Smooth muscle cell (in vitro differentiated cells): ENCODE measurements at regions not wholly inside any gene's neighbourhood (a gene's known extent, or its start where the extent isn't known, plus 50 kb on each side); places are given as distances from the start of the nearest gene placed in this dataset.
A peak's percentile ranks its signal among the peaks of the same experiment; 100 is the strongest.

Experiments used
- DNase-seq: peaks from one replicate; lab custom pipeline; 2025; ENCODE audit not compliant: unreplicated experiment; lab: John Stamatoyannopoulos, UW
- H2AFZ ChIP-seq: fragments of 200-600 bp; sonication (generic); 2 replicates; pipeline ENCODE4 v1.6.0; 2016; ENCODE audit warnings: antibody characterized with exemption, low read depth, mild to moderate bottlenecking
- H3F3A ChIP-seq: fragments of 200-600 bp; sonication (generic); 2 replicates; pipeline ENCODE4 v1.6.0; 2017; ENCODE audit warnings: antibody characterized with exemption, low read depth
- H3K27ac ChIP-seq: fragments of 200-600 bp; sonication (generic); 2 replicates; pipeline ENCODE4 v1.5.1; 2016; ENCODE audit warnings: low read depth, mild to moderate bottlenecking
- H3K27me3 ChIP-seq: fragments of 200-600 bp; sonication (generic); 2 replicates; pipeline ENCODE4 v1.6.1; 2016; ENCODE audit warnings: low read depth, mild to moderate bottlenecking
- H3K36me3 ChIP-seq: fragments of 200-600 bp; sonication (generic); 2 replicates; pipeline ENCODE4 v1.5.1; 2016; ENCODE audit warnings: low read depth
- H3K4me1 ChIP-seq: fragments of 200-600 bp; sonication (generic); 2 replicates; pipeline ENCODE4 v1.5.1; 2016; ENCODE audit warnings: low read depth
- H3K4me2 ChIP-seq: fragments of 200-600 bp; sonication (generic); 2 replicates; pipeline ENCODE4 v1.6.0; 2016; ENCODE audit warnings: mild to moderate bottlenecking
- H3K4me3 ChIP-seq: fragments of 200-600 bp; sonication (generic); 2 replicates; pipeline ENCODE4 v1.5.1; 2016; ENCODE audit warnings: mild to moderate bottlenecking
- H3K79me2 ChIP-seq: fragments of 200-600 bp; sonication (generic); 2 replicates; pipeline ENCODE4 v1.6.0; 2016; ENCODE audit warnings: low read depth, mild to moderate bottlenecking
- H3K9ac ChIP-seq: fragments of 200-600 bp; sonication (generic); 2 replicates; pipeline ENCODE4 v1.6.0; 2016; ENCODE audit warnings: low read depth
- H3K9me3 ChIP-seq: fragments of 200-600 bp; sonication (generic); replicated peaks from 2 replicates; pipeline ENCODE4 v1.5.1; 2016; ENCODE audit warnings: low read depth
- H4K20me1 ChIP-seq: fragments of 200-600 bp; sonication (generic); 2 replicates; pipeline ENCODE4 v1.6.0; 2016; ENCODE audit warnings: low read depth
- CTCF ChIP-seq: fragments of 200-600 bp; sonication (generic); IDR thresholded peaks from 2 replicates; pipeline ENCODE4 v1.5.1; 2017; ENCODE audit warnings: borderline replicate concordance, mild to moderate bottlenecking, antibody characterized with exemption; ENCODE audit not compliant: insufficient read depth, poor library complexity, severe bottlenecking
- WGBS: methylation state at CpG from one replicate; pipeline ENCODE4 v1.1.7; 2016; ENCODE audit warnings: low lambda C conversion rate; 5-methylcytosine and 5-hydroxymethylcytosine counted together

- no peak for TF ChIP-seq CTCF
- Histone ChIP-seq H3K9me3 (no peaks in the 10 kb centered on the region), H3K4me3 (peak overlapping the region; percentile 23), H3K4me1 (peaks cover 20% of the 10 kb centered on the region), H3K9ac (peak overlapping the region; percentile 86), H3F3A (peaks cover 23% of the 10 kb centered on the region), H3K36me3 (no peaks in the 10 kb centered on the region), H4K20me1 (no peaks in the 10 kb centered on the region), H3K27me3 (no peaks in the 10 kb centered on the region), H3K4me2 (peak overlapping the region; percentile 80), H3K27ac (peak overlapping the region; percentile 98), H3K79me2 (no peaks in the 10 kb centered on the region), H2AFZ (peak overlapping the region; percentile 10)
- WGBS = 1% methylated on average over 6 of the region's 6 CpGs
- peak; percentile 54 for DNase-seq
These were observed 63.6 kb downstream of the SPINK2 start for GRCh38 chr4:56757821-56758411.

GRCh38 chr4:56757261-56757746 lies 64.2 kb downstream of the SPINK2 start:
- DNase-seq = peak; percentile 17
- peaks cover 23% of the 10 kb centered on the region for H3F3A ChIP-seq
- no peaks in the 10 kb centered on the region for H3K27me3 ChIP-seq
- H3K36me3 ChIP-seq = no peaks in the 10 kb centered on the region
- peaks cover 20% of the 10 kb centered on the region for H3K4me1 ChIP-seq
- TF ChIP-seq CTCF = no peak
- H3K9me3 ChIP-seq = no peaks in the 10 kb centered on the region
- H3K4me3 ChIP-seq = no peak overlapping the region
- no peaks in the 10 kb centered on the region for H3K79me2 ChIP-seq
- H3K4me2 ChIP-seq = peak overlapping the region; percentile 80
- H2AFZ ChIP-seq = peak overlapping the region; percentile 43
- peak overlapping the region; percentile 98 for H3K27ac ChIP-seq
- H4K20me1 ChIP-seq = no peaks in the 10 kb centered on the region
- peak overlapping the region; percentile 86 for H3K9ac ChIP-seq
- 19% methylated on average over 5 of the region's 5 CpGs for WGBS

GRCh38 chr4:56755901-56756300 lies 65.6 kb downstream of the SPINK2 start:
- Histone ChIP-seq H4K20me1 (no peaks in the 10 kb centered on the region), H3K4me3 (no peak overlapping the region), H3K4me1 (peaks cover 20% of the 10 kb centered on the region), H3K9ac (no peak overlapping the region), H3K79me2 (no peaks in the 10 kb centered on the region), H3K9me3 (no peaks in the 10 kb centered on the region), H3K4me2 (peak overlapping the region; percentile 8), H3K27ac (peak overlapping the region; percentile 98), H3K27me3 (no peaks in the 10 kb centered on the region), H2AFZ (peak overlapping the region; percentile 25), H3K36me3 (no peaks in the 10 kb centered on the region), H3F3A (peaks cover 23% of the 10 kb centered on the region)
- no peak for TF ChIP-seq CTCF
- DNase-seq = no peak
- WGBS = 52% methylated on average over 4 of the region's 4 CpGs

GRCh38 chr4:56752985-56753384 lies 68.5 kb downstream of the SPINK2 start:
- H3K27ac ChIP-seq = no peak overlapping the region
- no peaks in the 10 kb centered on the region for H3K27me3 ChIP-seq
- WGBS = 56% methylated on average over 2 of the region's 2 CpGs
- H3K36me3 ChIP-seq = no peaks in the 10 kb centered on the region
- no peaks in the 10 kb centered on the region for H3K9me3 ChIP-seq
- H4K20me1 ChIP-seq = no peaks in the 10 kb centered on the region
- H3K9ac ChIP-seq = no peak overlapping the region
- no peak overlapping the region for H2AFZ ChIP-seq
- no peak overlapping the region for H3K4me3 ChIP-seq
- no peak overlapping the region for H3K4me2 ChIP-seq
- peaks cover 10% of the 10 kb centered on the region for H3K4me1 ChIP-seq
- H3K79me2 ChIP-seq = no peaks in the 10 kb centered on the region
- TF ChIP-seq CTCF = no peak
- H3F3A ChIP-seq = peaks cover 11% of the 10 kb centered on the region
- DNase-seq = no peak
